ENCODE measurements at regions not wholly inside any gene's neighbourhood (a gene's known extent, or its start where the extent isn't known, plus 50 kb on each side); places are given as distances from the start of the nearest gene placed in this dataset.

- Histone ChIP-seq H3K4me3 (no peak overlapping the region), H3K27me3 (peaks cover 23% of the 10 kb centered on the region), H3K27ac (no peak overlapping the region), H3K36me3 (no peaks in the 10 kb centered on the region), H3K9me3 (no peaks in the 10 kb centered on the region), H3K4me1 (no peaks in the 10 kb centered on the region)
- WGBS, 2 donors (ENCODE audit: low coverage in 1 of 2): 72 to 80% methylated on average over 5 to 10 of the region's 10 CpGs
- in situ Hi-C loops (cut with MboI; ENCODE audit: low pct_ligation_motif_present in 1 of 4, low pct_unique_long_range_greater_than_20kb in 1 of 4, low sequenced_read_pairs in 3 of 4): no loop called here
- DNase-seq: no peak
- intact Hi-C loops (cut with DNase I; ENCODE audit: low total_unique reads): no loop called here
- TF ChIP-seq POLR2AphosphoS5 (IDR thresholded peaks at IDR 0.05): no peak
- no peak for TF ChIP-seq POLR2A (IDR thresholded peaks at IDR 0.05)
- TF ChIP-seq EP300 (IDR thresholded peaks at IDR 0.05; ENCODE audit: low read depth): no peak
- no peak for TF ChIP-seq CTCF (IDR thresholded peaks at IDR 0.05)
Observed at GRCh38 chr1:36645867-36646266, 163.2 kb upstream of the CSF3R start.

GRCh38 chr1:36644556-36644955 is 161.8 kb upstream of the CSF3R start:
- intact Hi-C loops (cut with DNase I; ENCODE audit: low total_unique reads) (no loop called here), in situ Hi-C loops (cut with MboI; ENCODE audit: low pct_ligation_motif_present in 1 of 4, low pct_unique_long_range_greater_than_20kb in 1 of 4, low sequenced_read_pairs in 3 of 4) (no loop called here)
- Histone ChIP-seq H3K9me3 (no peaks in the 10 kb centered on the region), H3K4me1 (no peaks in the 10 kb centered on the region), H3K27me3 (peaks cover 15% of the 10 kb centered on the region), H3K36me3 (no peaks in the 10 kb centered on the region), H3K27ac (no peak overlapping the region), H3K4me3 (no peak overlapping the region)
- 79% methylated on average over 7 of the region's 7 CpGs; no CpG with 5 or more reads in 1 of the 2 donors for WGBS, 2 donors (ENCODE audit: low coverage in 1 of 2)
- DNase-seq: no peak
- TF ChIP-seq CTCF (IDR thresholded peaks at IDR 0.05): no peak
- TF ChIP-seq EP300 (IDR thresholded peaks at IDR 0.05; ENCODE audit: low read depth): no peak
- TF ChIP-seq POLR2AphosphoS5 (IDR thresholded peaks at IDR 0.05): no peak
- TF ChIP-seq POLR2A (IDR thresholded peaks at IDR 0.05): no peak

GRCh38 chr1:36643371-36644270 is 160.9 kb upstream of the CSF3R start:
- H3K4me1 ChIP-seq: no peaks in the 10 kb centered on the region
- no peaks in the 10 kb centered on the region for H3K36me3 ChIP-seq
- in situ Hi-C loops (cut with MboI; ENCODE audit: low pct_ligation_motif_present in 1 of 4, low pct_unique_long_range_greater_than_20kb in 1 of 4, low sequenced_read_pairs in 3 of 4) (no loop called here), intact Hi-C loops (cut with DNase I; ENCODE audit: low total_unique reads) (no loop called here)
- no peak overlapping the region for H3K4me3 ChIP-seq
- 71% methylated on average over 13 of the region's 13 CpGs; no CpG with 5 or more reads in 1 of the 2 donors for WGBS, 2 donors (ENCODE audit: low coverage in 1 of 2)
- H3K27me3 ChIP-seq: peaks cover 6% of the 10 kb centered on the region
- DNase-seq: peak; percentile 25
- no peaks in the 10 kb centered on the region for H3K9me3 ChIP-seq
- no peak overlapping the region for H3K27ac ChIP-seq
- TF ChIP-seq EP300 (IDR thresholded peaks at IDR 0.05; ENCODE audit: low read depth) (no peak), POLR2AphosphoS5 (IDR thresholded peaks at IDR 0.05) (no peak), POLR2A (IDR thresholded peaks at IDR 0.05) (no peak), CTCF (IDR thresholded peaks at IDR 0.05) (no peak)

GRCh38 chr1:36642802-36643201 is 160.1 kb upstream of the CSF3R start:
- TF ChIP-seq EP300 (IDR thresholded peaks at IDR 0.05; ENCODE audit: low read depth) (no peak), POLR2AphosphoS5 (IDR thresholded peaks at IDR 0.05) (no peak), POLR2A (IDR thresholded peaks at IDR 0.05) (no peak)
- 90% methylated on average over 2 of the region's 2 CpGs; no CpG with 5 or more reads in 1 of the 2 donors for WGBS, 2 donors (ENCODE audit: low coverage in 1 of 2)
- no peaks in the 10 kb centered on the region for H3K36me3 ChIP-seq
- peaks cover 4% of the 10 kb centered on the region for H3K27me3 ChIP-seq
- H3K27ac ChIP-seq: no peak overlapping the region
- H3K4me1 ChIP-seq: no peaks in the 10 kb centered on the region
- in situ Hi-C loops (cut with MboI; ENCODE audit: low pct_ligation_motif_present in 1 of 4, low pct_unique_long_range_greater_than_20kb in 1 of 4, low sequenced_read_pairs in 3 of 4): no loop called here
- intact Hi-C loops (cut with DNase I; ENCODE audit: low total_unique reads): no loop called here
- H3K4me3 ChIP-seq: no peak overlapping the region
- DNase-seq: no peak
- H3K9me3 ChIP-seq: no peaks in the 10 kb centered on the region

Measured in transverse colon (tissue), 4 donors.